Heart left ventricle (tissue), 16 donors: ENCODE measurements at regions not wholly inside any gene's neighbourhood (a gene's known extent, or its start where the extent isn't known, plus 50 kb on each side); places are given as distances from the start of the nearest gene placed in this dataset.
A peak's percentile ranks its signal among the peaks of the same experiment; 100 is the strongest.

Experiments
- ATAC-seq, 4 donors: fragments of 200-7000 bp; cut with Tn5 transposase; one replicate each; pipeline ENCODE4 v1.9.1; 2020 to 2022; ENCODE audit warnings: moderate library complexity in 4 of 4, mild to moderate bottlenecking in 3 of 4, moderate number of reproducible peaks in 1 of 4
- DNase-seq, 5 donors: peaks; one replicate each; pipeline ENCODE4 v3.0.0-alpha.2; 2020
- H3K27ac ChIP-seq, 12 donors: fragments of 200-600 bp; sonication (generic) in 4 of 12; one replicate each; pipeline versions ENCODE4 v1.5.0 to v1.8.0; 2016 to 2022; ENCODE audit warnings: mild to moderate bottlenecking in 2 of 12
- H3K27me3 ChIP-seq, 9 donors: fragments of 200-600 bp; sonication (generic) in 2 of 9; one replicate each; pipeline versions ENCODE4 v1.5.1 to v1.8.0; 2016 to 2022; ENCODE audit warnings: mild to moderate bottlenecking in 3 of 9
- H3K36me3 ChIP-seq, 9 donors: fragments of 200-600 bp; sonication (generic) in 2 of 9; one replicate each; pipeline versions ENCODE4 v1.5.0 to v1.8.0; 2018 to 2022; ENCODE audit warnings: mild to moderate bottlenecking in 2 of 9
- H3K4me1 ChIP-seq, 12 donors: fragments of 200-600 bp; sonication (generic) in 4 of 12; one replicate each; pipeline versions ENCODE4 v1.5.0 to v1.8.0; 2016 to 2022; ENCODE audit warnings: mild to moderate bottlenecking in 3 of 12
- H3K4me3 ChIP-seq, 12 donors: fragments of 200-600 bp; sonication (generic) in 4 of 12; one replicate each; pipeline versions ENCODE4 v1.5.0 to v1.8.0; 2017 to 2022; ENCODE audit warnings: mild to moderate bottlenecking in 9 of 12, moderate library complexity in 4 of 12
- H3K9me3 ChIP-seq, 12 donors: fragments of 200-600 bp; sonication (generic) in 4 of 12; one replicate each; pipeline versions ENCODE4 v1.5.0 to v1.8.0; 2016 to 2022; ENCODE audit warnings: mild to moderate bottlenecking in 1 of 12
- CTCF ChIP-seq, 12 donors: fragments of 200-600 bp; sonication (generic) in 4 of 12; IDR thresholded peaks; one replicate each; pipeline versions ENCODE4 v1.5.0 to v1.8.0; 2018 to 2022; ENCODE audit warnings: antibody characterized with exemption in 12 of 12, mild to moderate bottlenecking in 5 of 12
- POLR2A ChIP-seq, 2 donors: fragments of 450-650 bp; IDR thresholded peaks; one replicate each; pipeline ENCODE4 v1.6.1; 2017; ENCODE audit warnings: antibody characterized with exemption in 2 of 2, mild to moderate bottlenecking in 2 of 2, moderate library complexity in 2 of 2
- WGBS, 4 donors: extraction: QIAGEN DNeasy Blood & Tissue Kit in 2 of 4; methylation state at CpG; one replicate each; pipeline versions ENCODE4 v1.1.5 to v1.1.7; 2013 to 2018; 5-methylcytosine and 5-hydroxymethylcytosine counted together
- intact Hi-C, 10 donors: fragments of 100-400 bp; cut with DNase I; formaldehyde crosslinking; loops; one replicate each; pipeline versions ENCODE4 v1.11.1 to v1.14.2; 2022
- donor health status: ischemic (EF 13 %, LVEDD 7.1; RV severe dilation, severe dysfunction).
- donor health status: healthy with polysubstance abuse.
- donor health status: DM: no; HTN: yes; CAD: no.
- donor health status: DM: no; HTN: no; CAD: no.
- donor health status: ischemic (EF 25% LVEDD 6.9; RV normal size, moderate dysfunction).
- donor health status: ischemic (EF 25% LVEDD 5.7; RV mildly dilated, moderate dysfunction).
- donor health status: healthy.
- donor health status: DM: yes; HTN: yes; CAD: no.
- donor health status: ischemic (EF 35%, LVEDD 5.7; RV mildly dilated, moderate dysfunction).
- donor health status: nonischemic (EF 11% LVEDD 7.7; RV severe dilation, severe dysfunction).
- donor health status: DM: yes; HTN: yes; CAD: no.
- donor health status: PGD.
- donor health status: ischemic (EF 29% LVEDD 5.4; RV normal size, mild dysfunction).
- donor health status: nonischemic (EF 23%, LVEDD 6.1; RV moderate dilation, normal function).

- no peak for ATAC-seq
Measured at GRCh38 chr5:167720676-167721260, 570.7 kb upstream of the WWC1 start.

GRCh38 chr5:167721926-167722440, 569.5 kb upstream of the WWC1 start:
- Histone ChIP-seq H3K36me3 (no peaks in the 10 kb centered on the region), H3K27ac (no peak overlapping the region), H3K27me3 (no peaks in the 10 kb centered on the region), H3K4me3 (no peak overlapping the region), H3K9me3 (no peaks in the 10 kb centered on the region), H3K4me1 (no peaks in the 10 kb centered on the region)
- ATAC-seq = no peak
- no peak for TF ChIP-seq POLR2A (IDR thresholded peaks at IDR 0.05)
- TF ChIP-seq CTCF (IDR thresholded peaks at IDR 0.05) = no peak
- DNase-seq = no peak
- 70 to 75% (median 73%) methylated on average over 3 of the region's 3 CpGs for WGBS, 4 donors
- intact Hi-C loops = loop anchor here (2.0 to 10.0 kb wide), 11 partner anchors 203 to 500 kb away; no protein-coding TSS in a partner anchor

More at GRCh38 chr5:167720676-167721260, 570.7 kb upstream of the WWC1 start:
- TF ChIP-seq CTCF (IDR thresholded peaks at IDR 0.05) = no peak
- TF ChIP-seq POLR2A (IDR thresholded peaks at IDR 0.05) = no peak
- 59 to 69% (median 65%) methylated on average over 5 of the region's 5 CpGs for WGBS, 4 donors
- no peaks in the 10 kb centered on the region for H3K36me3 ChIP-seq
- H3K27me3 ChIP-seq = no peaks in the 10 kb centered on the region
- no peaks in the 10 kb centered on the region for H3K9me3 ChIP-seq
- no peak overlapping the region for H3K27ac ChIP-seq
- H3K4me1 ChIP-seq = no peaks in the 10 kb centered on the region
- no peak for DNase-seq
- intact Hi-C loops = loop anchor here (5.0 to 10.0 kb wide), 9 partner anchors 204 to 502 kb away; no protein-coding TSS in a partner anchor
- H3K4me3 ChIP-seq = no peak overlapping the region

- no peaks in the 10 kb centered on the region for H3K27me3 ChIP-seq
- TF ChIP-seq CTCF (IDR thresholded peaks at IDR 0.05) (peak; percentile 79 to 94 (median 86)), POLR2A (IDR thresholded peaks at IDR 0.05) (no peak)
- H3K4me3 ChIP-seq = no peak overlapping the region
- H3K9me3 ChIP-seq = no peaks in the 10 kb centered on the region
- 23 to 25% (median 24%) methylated on average over 9 of the region's 9 CpGs for WGBS, 4 donors
- ATAC-seq (peak; percentile 78 to 95 (median 89)), DNase-seq (peak; percentile 60 to 73 (median 63))
- H3K4me1 ChIP-seq = no peaks in the 10 kb centered on the region
- intact Hi-C loops = loop anchor here (1.0 to 10.0 kb wide), 12 partner anchors 201 to 499 kb away; no protein-coding TSS in a partner anchor
- no peaks in the 10 kb centered on the region for H3K36me3 ChIP-seq
- H3K27ac ChIP-seq = no peak overlapping the region
Measured at GRCh38 chr5:167723254-167723871, 568.1 kb upstream of the WWC1 start.

GRCh38 chr5:167725264-167725663, 566.2 kb upstream of the WWC1 start:
- Histone ChIP-seq H3K27ac (no peak overlapping the region), H3K4me3 (no peak overlapping the region), H3K27me3 (no peaks in the 10 kb centered on the region), H3K9me3 (no peaks in the 10 kb centered on the region), H3K4me1 (no peaks in the 10 kb centered on the region), H3K36me3 (no peaks in the 10 kb centered on the region)
- TF ChIP-seq CTCF (IDR thresholded peaks at IDR 0.05) = no peak
- no peak for TF ChIP-seq POLR2A (IDR thresholded peaks at IDR 0.05)
- 75 to 91% (median 82%) methylated on average over 2 of the region's 2 CpGs for WGBS, 4 donors
- DNase-seq (no peak), ATAC-seq (no peak)
- intact Hi-C loops = loop anchor here in 8 of 10 donors (10.0 kb wide), 5 partner anchors 200 to 320 kb away; no protein-coding TSS in a partner anchor
